Hepatocyte (in vitro differentiated cells): ENCODE measurements at regions not wholly inside any gene's neighbourhood (a gene's known extent, or its start where the extent isn't known, plus 50 kb on each side); places are given as distances from the start of the nearest gene placed in this dataset.

Source experiments
- EZH2 ChIP-seq: fragments of 200-600 bp; sonication (generic); IDR thresholded peaks from 2 replicates; pipeline ENCODE4 v1.6.1; 2016; ENCODE audit warnings: antibody characterized with exemption, mild to moderate bottlenecking, borderline replicate concordance
- EZH2phosphoT487 ChIP-seq: fragments of 200-600 bp; sonication (generic); IDR thresholded peaks from one replicate; pipeline ENCODE4 v1.6.1; 2018; ENCODE audit warnings: antibody characterized with exemption, mild to moderate bottlenecking, low read depth, moderate library complexity; ENCODE audit not compliant: unreplicated experiment, severe bottlenecking
- TF ChIP-seq, protein P1 (sequence below): fragments of 200-600 bp; sonication (generic); IDR thresholded peaks from 2 replicates; pipeline ENCODE4 v1.5.1; 2016; ENCODE audit warnings: antibody characterized with exemption, mild to moderate bottlenecking; ENCODE audit not compliant: poor library complexity

DNA sequence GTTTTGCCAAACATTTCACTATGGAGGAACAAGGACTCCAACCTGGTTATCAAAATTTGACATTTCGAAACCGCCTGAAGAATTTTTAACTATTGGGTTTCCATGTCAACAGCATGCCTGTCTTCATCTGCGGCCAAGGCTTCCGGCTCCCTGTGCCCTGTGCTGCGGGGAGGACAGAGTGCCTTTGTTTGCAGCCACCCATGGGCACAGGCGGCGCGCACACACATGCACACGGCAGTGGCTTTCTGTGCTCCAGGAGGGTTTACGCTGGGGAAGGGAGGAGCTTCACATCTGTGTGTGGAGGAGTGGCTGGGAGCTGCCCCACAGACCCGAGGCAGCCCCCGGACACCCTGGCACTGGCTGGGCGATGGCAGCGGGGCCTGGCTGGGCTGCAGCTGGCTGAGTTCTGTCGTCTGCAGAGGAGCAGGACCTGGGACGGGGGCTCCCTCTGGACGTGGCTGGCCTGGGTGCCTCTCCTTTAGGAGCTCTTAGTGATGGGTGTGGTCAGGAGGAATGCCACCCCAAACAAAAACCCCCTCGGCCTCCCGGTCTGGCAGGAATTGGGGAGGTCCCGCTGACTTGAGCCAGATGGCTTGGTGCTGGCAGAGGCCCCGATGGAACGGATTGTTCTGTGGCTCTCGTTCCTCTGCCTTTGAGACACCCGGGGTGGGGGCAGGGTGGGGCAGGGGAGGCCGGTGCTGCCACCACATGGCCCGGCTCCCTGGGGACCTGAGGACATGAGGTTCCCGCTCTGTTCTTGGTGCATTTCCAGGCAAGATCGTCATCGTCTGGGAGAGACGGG lies 1290.9 kb downstream of the BRD1 start:
- no peak for TF ChIP-seq EZH2
- TF ChIP-seq EZH2phosphoT487, result no peak
- TF ChIP-seq, protein P1, sequence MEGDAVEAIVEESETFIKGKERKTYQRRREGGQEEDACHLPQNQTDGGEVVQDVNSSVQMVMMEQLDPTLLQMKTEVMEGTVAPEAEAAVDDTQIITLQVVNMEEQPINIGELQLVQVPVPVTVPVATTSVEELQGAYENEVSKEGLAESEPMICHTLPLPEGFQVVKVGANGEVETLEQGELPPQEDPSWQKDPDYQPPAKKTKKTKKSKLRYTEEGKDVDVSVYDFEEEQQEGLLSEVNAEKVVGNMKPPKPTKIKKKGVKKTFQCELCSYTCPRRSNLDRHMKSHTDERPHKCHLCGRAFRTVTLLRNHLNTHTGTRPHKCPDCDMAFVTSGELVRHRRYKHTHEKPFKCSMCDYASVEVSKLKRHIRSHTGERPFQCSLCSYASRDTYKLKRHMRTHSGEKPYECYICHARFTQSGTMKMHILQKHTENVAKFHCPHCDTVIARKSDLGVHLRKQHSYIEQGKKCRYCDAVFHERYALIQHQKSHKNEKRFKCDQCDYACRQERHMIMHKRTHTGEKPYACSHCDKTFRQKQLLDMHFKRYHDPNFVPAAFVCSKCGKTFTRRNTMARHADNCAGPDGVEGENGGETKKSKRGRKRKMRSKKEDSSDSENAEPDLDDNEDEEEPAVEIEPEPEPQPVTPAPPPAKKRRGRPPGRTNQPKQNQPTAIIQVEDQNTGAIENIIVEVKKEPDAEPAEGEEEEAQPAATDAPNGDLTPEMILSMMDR, result no peak
